ENCODE measurements at regions not wholly inside any gene's neighbourhood (a gene's known extent, or its start where the extent isn't known, plus 50 kb on each side); places are given as distances from the start of the nearest gene placed in this dataset.

- no peaks in the 10 kb centered on the region for H4K20me1 ChIP-seq (ENCODE audit: insufficient read depth, low read length)
- no peaks in the 10 kb centered on the region for H3K4me1 ChIP-seq (ENCODE audit: control insufficient read depth in 1 of 2, insufficient read depth in 2 of 2, low read length in 2 of 2)
- H3K4me3 ChIP-seq (replicated peaks in 1 of 3; ENCODE audit: low read depth in 2 of 3, low read length in 3 of 3), result no peak overlapping the region
- TF ChIP-seq CTCF (IDR thresholded peaks at IDR 0.05), result no peak
- Mint-ChIP-seq H3K9me3 (peaks cover 0 to 10% (median 6%) of the 10 kb centered on the region in 7 donors), H3K36me3 (no peaks in the 10 kb centered on the region), H3K4me3 (no peak overlapping the region), H3K27ac (no peak overlapping the region), H3K4me1 (no peaks in the 10 kb centered on the region), H3K27me3 (ENCODE audit: low read depth in 3 of 3) (peaks cover 0 to 2% (median 0%) of the 10 kb centered on the region in 3 donors)
- H3K79me2 ChIP-seq (ENCODE audit: insufficient read depth, low read length), result no peaks in the 10 kb centered on the region
- WGBS (ENCODE audit: insufficient coverage), result 88% methylated on average over 4 of the region's 4 CpGs
- H3K27me3 ChIP-seq (ENCODE audit: control insufficient read depth in 2 of 2, insufficient read depth in 2 of 2, low read length in 2 of 2), result no peaks in the 10 kb centered on the region
- no peak overlapping the region for H3K27ac ChIP-seq (ENCODE audit: low read depth in 1 of 2, low read length in 2 of 2)
- H3K9me3 ChIP-seq (replicated peaks in 1 of 2; ENCODE audit: control insufficient read depth in 1 of 2, insufficient read depth in 1 of 2, low read length in 2 of 2), result peaks cover 0 to 8% of the 10 kb centered on the region in 2 donors
- H3K4me2 ChIP-seq (replicated peaks; ENCODE audit: extremely low read depth, low read length, poor library complexity, severe bottlenecking), result no peak overlapping the region
- H2AFZ ChIP-seq (ENCODE audit: insufficient read depth, low read depth, low read length, poor library complexity, severe bottlenecking), result no peak overlapping the region
- no peak for DNase-seq
- no peak overlapping the region for H3K9ac ChIP-seq (ENCODE audit: insufficient read depth, low read length, poor library complexity, severe bottlenecking)
- intact Hi-C loops (cut with micrococcal nuclease), result no loop called here
- H3K36me3 ChIP-seq (replicated peaks in 1 of 2; ENCODE audit: control insufficient read depth in 1 of 2, insufficient read depth in 2 of 2, low read length in 2 of 2), result no peaks in the 10 kb centered on the region
Observed at GRCh38 chr3:161915418-161915750, 418.8 kb downstream of the OTOL1 start.

- Histone ChIP-seq H3K4me3 (replicated peaks in 1 of 3; ENCODE audit: low read depth in 2 of 3, low read length in 3 of 3) (no peak overlapping the region), H3K9me3 (replicated peaks in 1 of 2; ENCODE audit: control insufficient read depth in 1 of 2, insufficient read depth in 1 of 2, low read length in 2 of 2) (peaks cover 0 to 8% of the 10 kb centered on the region in 2 donors), H2AFZ (ENCODE audit: insufficient read depth, low read depth, low read length, poor library complexity, severe bottlenecking) (no peak overlapping the region), H3K79me2 (ENCODE audit: insufficient read depth, low read length) (no peaks in the 10 kb centered on the region), H3K27ac (ENCODE audit: low read depth in 1 of 2, low read length in 2 of 2) (no peak overlapping the region), H3K9ac (ENCODE audit: insufficient read depth, low read length, poor library complexity, severe bottlenecking) (no peak overlapping the region), H3K36me3 (replicated peaks in 1 of 2; ENCODE audit: control insufficient read depth in 1 of 2, insufficient read depth in 2 of 2, low read length in 2 of 2) (no peaks in the 10 kb centered on the region), H3K4me1 (ENCODE audit: control insufficient read depth in 1 of 2, insufficient read depth in 2 of 2, low read length in 2 of 2) (no peaks in the 10 kb centered on the region), H3K4me2 (replicated peaks; ENCODE audit: extremely low read depth, low read length, poor library complexity, severe bottlenecking) (no peak overlapping the region), H4K20me1 (ENCODE audit: insufficient read depth, low read length) (no peaks in the 10 kb centered on the region), H3K27me3 (ENCODE audit: control insufficient read depth in 2 of 2, insufficient read depth in 2 of 2, low read length in 2 of 2) (no peaks in the 10 kb centered on the region)
- H3K36me3 Mint-ChIP-seq, result no peaks in the 10 kb centered on the region
- no CpG with 5 or more reads among the region's 2 CpGs for WGBS (ENCODE audit: insufficient coverage)
- H3K4me1 Mint-ChIP-seq, result no peaks in the 10 kb centered on the region
- no peak for TF ChIP-seq CTCF (IDR thresholded peaks at IDR 0.05)
- peaks cover 0 to 2% (median 0%) of the 10 kb centered on the region in 3 donors for H3K27me3 Mint-ChIP-seq (ENCODE audit: low read depth in 3 of 3)
- intact Hi-C loops (cut with micrococcal nuclease), result no loop called here
- DNase-seq, result no peak
- H3K4me3 Mint-ChIP-seq, result no peak overlapping the region
- no peak overlapping the region for H3K27ac Mint-ChIP-seq
- peaks cover 0 to 14% (median 8%) of the 10 kb centered on the region in 7 donors for H3K9me3 Mint-ChIP-seq
Observed at GRCh38 chr3:161920196-161920595, 423.6 kb downstream of the OTOL1 start.

All from CD14-positive monocyte (primary cell).